NAMALWA (cell line): ENCODE measurements at regions not wholly inside any gene's neighbourhood (a gene's known extent, or its start where the extent isn't known, plus 50 kb on each side); places are given as distances from the start of the nearest gene placed in this dataset.
"Not testable (repeated sequence)": the region's sequence is repeated elsewhere in the genome, so short reads cannot be mapped to it uniquely, and the experiment has no call there.

Experiments
- DNase-seq: peaks from one replicate; pipeline ENCODE4 v3.0.0-alpha.2; 2015; ENCODE audit warnings: low spot score

GRCh38 chr16:26985100-26986065, 81.3 kb upstream of the C16orf82 start:
- DNase-seq, result no peak

- no peak for DNase-seq
Measured at GRCh38 chr16:26987597-26988010, 79.1 kb upstream of the C16orf82 start.

- no peak for DNase-seq
Measured at GRCh38 chr16:26988186-26988585, 78.5 kb upstream of the C16orf82 start.

- DNase-seq, result not testable (repeated sequence)
Measured at GRCh38 chr16:26990384-26991120, 76.2 kb upstream of the C16orf82 start.

GRCh38 chr16:26992666-26993349, 73.9 kb upstream of the C16orf82 start:
- DNase-seq, result no peak

GRCh38 chr16:26993511-26993910, 73.2 kb upstream of the C16orf82 start:
- DNase-seq, result no peak

GRCh38 chr16:26993963-26994362, 72.8 kb upstream of the C16orf82 start:
- no peak for DNase-seq

- no peak for DNase-seq
Measured at GRCh38 chr16:26995522-26995921, 71.2 kb upstream of the C16orf82 start.

- DNase-seq, result no peak
Measured at GRCh38 chr16:27005386-27005785, 61.3 kb upstream of the C16orf82 start.
